ENCODE measurements at regions not wholly inside any gene's neighbourhood (a gene's known extent, or its start where the extent isn't known, plus 50 kb on each side); places are given as distances from the start of the nearest gene placed in this dataset.

- Histone ChIP-seq H3K4me3 (ENCODE audit: low read depth, low read length) (no peak overlapping the region), H3K27me3 (ENCODE audit: control insufficient read depth, insufficient read depth, low read length) (peaks cover 12% of the 10 kb centered on the region), H3K36me3 (ENCODE audit: control insufficient read depth, insufficient read depth, low read length) (no peaks in the 10 kb centered on the region)
- TF ChIP-seq CTCF (IDR thresholded peaks at IDR 0.05; ENCODE audit: insufficient read depth, low read length, poor library complexity, severe bottlenecking), result no peak
- no peak for DNase-seq (ENCODE audit: low read depth)
Observed at GRCh38 chr10:78306358-78306757, 272.7 kb downstream of the RPS24 start.

GRCh38 chr10:78307576-78307975 is 273.9 kb downstream of the RPS24 start:
- Histone ChIP-seq H3K27me3 (ENCODE audit: control insufficient read depth, insufficient read depth, low read length) (peaks cover 12% of the 10 kb centered on the region), H3K4me3 (ENCODE audit: low read depth, low read length) (no peak overlapping the region), H3K36me3 (ENCODE audit: control insufficient read depth, insufficient read depth, low read length) (no peaks in the 10 kb centered on the region)
- TF ChIP-seq CTCF (IDR thresholded peaks at IDR 0.05; ENCODE audit: insufficient read depth, low read length, poor library complexity, severe bottlenecking), result no peak
- no peak for DNase-seq (ENCODE audit: low read depth)

- no peak overlapping the region for H3K4me3 ChIP-seq (ENCODE audit: low read depth, low read length)
- no peak for DNase-seq (ENCODE audit: low read depth)
- H3K27me3 ChIP-seq (ENCODE audit: control insufficient read depth, insufficient read depth, low read length), result peaks cover 10% of the 10 kb centered on the region
- no peak for TF ChIP-seq CTCF (IDR thresholded peaks at IDR 0.05; ENCODE audit: insufficient read depth, low read length, poor library complexity, severe bottlenecking)
- H3K36me3 ChIP-seq (ENCODE audit: control insufficient read depth, insufficient read depth, low read length), result no peaks in the 10 kb centered on the region
Observed at GRCh38 chr10:78309536-78310237, 276.0 kb downstream of the RPS24 start.

- no peak for TF ChIP-seq CTCF (IDR thresholded peaks at IDR 0.05; ENCODE audit: insufficient read depth, low read length, poor library complexity, severe bottlenecking)
- DNase-seq (ENCODE audit: low read depth), result no peak
- no peak overlapping the region for H3K4me3 ChIP-seq (ENCODE audit: low read depth, low read length)
- no peaks in the 10 kb centered on the region for H3K36me3 ChIP-seq (ENCODE audit: control insufficient read depth, insufficient read depth, low read length)
- peaks cover 4% of the 10 kb centered on the region for H3K27me3 ChIP-seq (ENCODE audit: control insufficient read depth, insufficient read depth, low read length)
Observed at GRCh38 chr10:78310481-78311080, 276.9 kb downstream of the RPS24 start.

GRCh38 chr10:78312197-78313047 is 278.8 kb downstream of the RPS24 start:
- no peak for DNase-seq (ENCODE audit: low read depth)
- TF ChIP-seq CTCF (IDR thresholded peaks at IDR 0.05; ENCODE audit: insufficient read depth, low read length, poor library complexity, severe bottlenecking), result no peak
- H3K27me3 ChIP-seq (ENCODE audit: control insufficient read depth, insufficient read depth, low read length), result peaks cover 2% of the 10 kb centered on the region
- H3K4me3 ChIP-seq (ENCODE audit: low read depth, low read length), result no peak overlapping the region
- no peaks in the 10 kb centered on the region for H3K36me3 ChIP-seq (ENCODE audit: control insufficient read depth, insufficient read depth, low read length)
